ENCODE measurements at regions not wholly inside any gene's neighbourhood (a gene's known extent, or its start where the extent isn't known, plus 50 kb on each side); places are given as distances from the start of the nearest gene placed in this dataset.

GRCh38 chrX:14386981-14387380 is 142.4 kb upstream of the GLRA2 start:
- POLR2A ChIA-PET: no interaction called here
- no peaks in the 10 kb centered on the region for H3K27me3 Mint-ChIP-seq
- ATAC-seq (ENCODE audit: low read depth): no peak

GRCh38 chrX:14380044-14380443 is 149.3 kb upstream of the GLRA2 start:
- no peak overlapping the region for H2AFZ ChIP-seq (ENCODE audit: insufficient read depth, low read depth, low read length, poor library complexity, severe bottlenecking)
- no peak overlapping the region for H3K27ac ChIP-seq (ENCODE audit: low read length in 2 of 2)

More at GRCh38 chrX:14386981-14387380, 142.4 kb upstream of the GLRA2 start:
- Histone ChIP-seq H3K4me3 (ENCODE audit: control extremely low read depth in 1 of 5, extremely low read depth in 1 of 5, insufficient read depth in 1 of 5, low read depth in 2 of 5, low read length in 4 of 5) (no peak overlapping the region), H3K27ac (ENCODE audit: low read length in 2 of 2) (no peak overlapping the region), H3K4me1 (ENCODE audit: control insufficient read depth in 2 of 2, insufficient read depth in 2 of 2, low read length in 2 of 2) (no peaks in the 10 kb centered on the region), H3K9me3 (ENCODE audit: control extremely low read depth in 1 of 3, control insufficient read depth in 2 of 3, insufficient read depth in 1 of 3, low read length in 2 of 3) (no peaks in the 10 kb centered on the region), H3K27me3 (replicated peaks in 1 of 4; ENCODE audit: control extremely low read depth in 1 of 4, control insufficient read depth in 3 of 4, insufficient read depth in 4 of 4, low read length in 3 of 4) (no peaks in the 10 kb centered on the region), H3K4me2 (replicated peaks; ENCODE audit: low read depth, low read length, poor library complexity, severe bottlenecking) (no peak overlapping the region), H2AFZ (ENCODE audit: insufficient read depth, low read depth, low read length, poor library complexity, severe bottlenecking) (no peak overlapping the region), H3K9ac (ENCODE audit: low read length) (no peak overlapping the region), H4K20me1 (ENCODE audit: control insufficient read depth, insufficient read depth, low read length, poor library complexity, severe bottlenecking) (no peaks in the 10 kb centered on the region), H3K79me2 (ENCODE audit: control insufficient read depth, insufficient read depth, low read length) (no peaks in the 10 kb centered on the region), H3K36me3 (replicated peaks in 1 of 2; ENCODE audit: control extremely low read depth in 1 of 2, control insufficient read depth in 1 of 2, extremely low read depth in 1 of 2, insufficient read depth in 2 of 2, low read length in 1 of 2) (no peaks in the 10 kb centered on the region)
- Mint-ChIP-seq H3K27ac (no peak overlapping the region), H3K4me1 (no peaks in the 10 kb centered on the region), H3K4me3 (no peak overlapping the region), H3K9me3 (ENCODE audit: insufficient read depth) (no peaks in the 10 kb centered on the region)
- CTCF ChIA-PET: no interaction called here
- intact Hi-C loops (cut with micrococcal nuclease): no loop called here
- TF ChIP-seq CTCF (IDR thresholded peaks at IDR 0.05) (no peak), EZH2 (IDR thresholded peaks at IDR 0.05; ENCODE audit: borderline replicate concordance, insufficient read depth, low read depth, low read length, poor library complexity, severe bottlenecking) (no peak)
- DNase-seq: no peak
- no CpG with 5 or more reads among the region's 4 CpGs for WGBS (ENCODE audit: insufficient coverage)

More at GRCh38 chrX:14380044-14380443, 149.3 kb upstream of the GLRA2 start:
- H3K27me3 Mint-ChIP-seq: no peaks in the 10 kb centered on the region
- no peak overlapping the region for H3K9ac ChIP-seq (ENCODE audit: low read length)
- H3K4me1 ChIP-seq (ENCODE audit: control insufficient read depth in 2 of 2, insufficient read depth in 2 of 2, low read length in 2 of 2): no peaks in the 10 kb centered on the region
- no peaks in the 10 kb centered on the region for H3K36me3 ChIP-seq (replicated peaks in 1 of 2; ENCODE audit: control extremely low read depth in 1 of 2, control insufficient read depth in 1 of 2, extremely low read depth in 1 of 2, insufficient read depth in 2 of 2, low read length in 1 of 2)
- no peaks in the 10 kb centered on the region for H4K20me1 ChIP-seq (ENCODE audit: control insufficient read depth, insufficient read depth, low read length, poor library complexity, severe bottlenecking)
- H3K9me3 ChIP-seq (ENCODE audit: control extremely low read depth in 1 of 3, control insufficient read depth in 2 of 3, insufficient read depth in 1 of 3, low read length in 2 of 3): no peaks in the 10 kb centered on the region
- ChIA-PET POLR2A (no interaction called here), CTCF (no interaction called here)
- ATAC-seq (ENCODE audit: low read depth) (no peak), DNase-seq (no peak)
- no peaks in the 10 kb centered on the region for H3K79me2 ChIP-seq (ENCODE audit: control insufficient read depth, insufficient read depth, low read length)
- H3K4me2 ChIP-seq (replicated peaks; ENCODE audit: low read depth, low read length, poor library complexity, severe bottlenecking): no peak overlapping the region
- H3K27ac Mint-ChIP-seq: no peak overlapping the region
- H3K4me1 Mint-ChIP-seq: no peaks in the 10 kb centered on the region
- no peak overlapping the region for H3K4me3 Mint-ChIP-seq
- intact Hi-C loops (cut with micrococcal nuclease): no loop called here
- no peaks in the 10 kb centered on the region for H3K27me3 ChIP-seq (replicated peaks in 1 of 4; ENCODE audit: control extremely low read depth in 1 of 4, control insufficient read depth in 3 of 4, insufficient read depth in 4 of 4, low read length in 3 of 4)
- TF ChIP-seq EZH2 (IDR thresholded peaks at IDR 0.05; ENCODE audit: borderline replicate concordance, insufficient read depth, low read depth, low read length, poor library complexity, severe bottlenecking): no peak
- TF ChIP-seq CTCF (IDR thresholded peaks at IDR 0.05): no peak
- no peaks in the 10 kb centered on the region for H3K9me3 Mint-ChIP-seq (ENCODE audit: insufficient read depth)
- H3K4me3 ChIP-seq (ENCODE audit: control extremely low read depth in 1 of 5, extremely low read depth in 1 of 5, insufficient read depth in 1 of 5, low read depth in 2 of 5, low read length in 4 of 5): no peak overlapping the region

Data from B cell (primary cell).